Spleen (tissue), 7 donors: ENCODE measurements at regions not wholly inside any gene's neighbourhood (a gene's known extent, or its start where the extent isn't known, plus 50 kb on each side); places are given as distances from the start of the nearest gene placed in this dataset.

ENCODE experiments used
- POLR2A ChIP-seq, 3 donors: fragments of 450-650 bp; IDR thresholded peaks; one replicate each; pipeline ENCODE4 v1.5.1; 2017; ENCODE audit warnings: antibody characterized with exemption in 3 of 3, mild to moderate bottlenecking in 1 of 3
- POLR2AphosphoS5 ChIP-seq, 3 donors: sonication (generic); formaldehyde crosslinking; IDR thresholded peaks; one replicate each; pipeline ENCODE4 v1.5.1; 2017; ENCODE audit warnings: antibody characterized with exemption in 3 of 3
- TF ChIP-seq, protein P1 (sequence below), 11 experiments: fragments of 200-600 bp in 7 of 11; fragments of 450-650 bp in 4 of 11; sonication (generic) in 4 of 11; IDR thresholded peaks in 8 of 11; conservative IDR thresholded peaks in 3 of 11; 1 replicate in 7 of 11; 2 replicates in 4 of 11; pipeline versions ENCODE4 v1.4.0 to v1.8.0; 2016 to 2021; ENCODE audit warnings: antibody characterized with exemption in 11 of 11, inconsistent platforms in 4 of 11, mild to moderate bottlenecking in 1 of 11
- donor health status: DM: no; HTN: no; CAD: no; lungs with moderate emphysema.
- donor health status: DM: no; HTN: no; CAD: no.
- donor health status: DM: no; HTN: no; CAD: no.

DNA sequence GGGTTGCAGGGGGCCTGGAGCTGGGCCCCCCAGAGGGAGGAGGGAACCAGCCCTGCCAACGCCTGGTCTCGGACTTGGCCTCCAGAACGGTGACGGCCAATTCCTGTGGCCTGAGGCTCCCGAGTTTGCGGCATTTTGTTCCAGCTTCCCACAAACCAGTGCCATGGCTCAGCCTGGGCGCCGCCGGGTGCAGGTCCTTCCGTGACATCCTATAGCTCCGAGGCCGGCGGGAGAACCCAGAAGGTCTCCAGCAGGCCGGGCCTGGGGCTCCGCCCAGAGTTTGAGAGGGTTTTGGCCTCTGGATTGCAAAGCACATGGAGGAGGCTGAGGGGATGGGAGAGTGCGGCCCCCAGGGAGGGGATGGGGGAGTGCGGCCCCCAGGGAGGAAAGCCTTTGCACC lies 92.6 kb downstream of the UNCX start:
- no peak for TF ChIP-seq POLR2A (IDR thresholded peaks at IDR 0.05)
- TF ChIP-seq, protein P1, sequence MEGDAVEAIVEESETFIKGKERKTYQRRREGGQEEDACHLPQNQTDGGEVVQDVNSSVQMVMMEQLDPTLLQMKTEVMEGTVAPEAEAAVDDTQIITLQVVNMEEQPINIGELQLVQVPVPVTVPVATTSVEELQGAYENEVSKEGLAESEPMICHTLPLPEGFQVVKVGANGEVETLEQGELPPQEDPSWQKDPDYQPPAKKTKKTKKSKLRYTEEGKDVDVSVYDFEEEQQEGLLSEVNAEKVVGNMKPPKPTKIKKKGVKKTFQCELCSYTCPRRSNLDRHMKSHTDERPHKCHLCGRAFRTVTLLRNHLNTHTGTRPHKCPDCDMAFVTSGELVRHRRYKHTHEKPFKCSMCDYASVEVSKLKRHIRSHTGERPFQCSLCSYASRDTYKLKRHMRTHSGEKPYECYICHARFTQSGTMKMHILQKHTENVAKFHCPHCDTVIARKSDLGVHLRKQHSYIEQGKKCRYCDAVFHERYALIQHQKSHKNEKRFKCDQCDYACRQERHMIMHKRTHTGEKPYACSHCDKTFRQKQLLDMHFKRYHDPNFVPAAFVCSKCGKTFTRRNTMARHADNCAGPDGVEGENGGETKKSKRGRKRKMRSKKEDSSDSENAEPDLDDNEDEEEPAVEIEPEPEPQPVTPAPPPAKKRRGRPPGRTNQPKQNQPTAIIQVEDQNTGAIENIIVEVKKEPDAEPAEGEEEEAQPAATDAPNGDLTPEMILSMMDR (IDR thresholded peaks at IDR 0.05 in 8 of 11, conservative IDR thresholded peaks at IDR 0.05 in 3 of 11) = no peak
- no peak for TF ChIP-seq POLR2AphosphoS5 (IDR thresholded peaks at IDR 0.05)
